Ectodermal cell (in vitro differentiated cells): ENCODE measurements at regions not wholly inside any gene's neighbourhood (a gene's known extent, or its start where the extent isn't known, plus 50 kb on each side); places are given as distances from the start of the nearest gene placed in this dataset.

Experiments used
- H3K27ac ChIP-seq: 2 replicates; pipeline ENCODE4 v1.7.0; 2013; ENCODE audit warnings: mild to moderate bottlenecking, low read depth, low read length; ENCODE audit not compliant: insufficient read depth, poor library complexity, severe bottlenecking
- H3K27me3 ChIP-seq: 2 replicates; pipeline ENCODE4 v1.7.0; 2013; ENCODE audit warnings: mild to moderate bottlenecking, low read length; ENCODE audit not compliant: insufficient read depth, control insufficient read depth, poor library complexity, severe bottlenecking
- H3K36me3 ChIP-seq: one replicate; pipeline ENCODE4 v1.7.0; 2013; ENCODE audit warnings: low read length; ENCODE audit not compliant: control insufficient read depth, insufficient read depth
- H3K4me1 ChIP-seq: one replicate; pipeline ENCODE4 v1.7.0; 2013; ENCODE audit warnings: low read length; ENCODE audit not compliant: control insufficient read depth, insufficient read depth
- H3K4me3 ChIP-seq: 2 replicates; pipeline ENCODE4 v1.7.0; 2013; ENCODE audit warnings: low read depth, low read length, control low read depth; ENCODE audit not compliant: insufficient read depth
- H3K9me3 ChIP-seq: 2 replicates; pipeline ENCODE4 v1.7.0; 2013; ENCODE audit warnings: mild to moderate bottlenecking, low read length, moderate library complexity; ENCODE audit not compliant: control insufficient read depth
- WGBS, 2 experiments: methylation state at CpG; one replicate each; pipeline ENCODE4 v1.1.7; 2013; ENCODE audit warnings: missing lambda C conversion rate in 2 of 2; 5-methylcytosine and 5-hydroxymethylcytosine counted together

GRCh38 chr16:8113843-8114242 is 476.5 kb downstream of the TMEM114 start:
- Histone ChIP-seq H3K9me3 (no peaks in the 10 kb centered on the region), H3K27me3 (no peaks in the 10 kb centered on the region), H3K4me1 (no peaks in the 10 kb centered on the region), H3K4me3 (no peak overlapping the region), H3K36me3 (no peaks in the 10 kb centered on the region), H3K27ac (no peak overlapping the region)
- WGBS, 2 experiments, result 94 to 95% methylated on average over 3 of the region's 3 CpGs

GRCh38 chr16:8110572-8111514 is 479.5 kb downstream of the TMEM114 start:
- H3K27me3 ChIP-seq, result no peaks in the 10 kb centered on the region
- no peaks in the 10 kb centered on the region for H3K36me3 ChIP-seq
- H3K4me3 ChIP-seq, result no peak overlapping the region
- H3K4me1 ChIP-seq, result no peaks in the 10 kb centered on the region
- 94 to 95% methylated on average over 5 of the region's 6 CpGs for WGBS, 2 experiments
- H3K27ac ChIP-seq, result no peak overlapping the region
- H3K9me3 ChIP-seq, result no peaks in the 10 kb centered on the region

DNA sequence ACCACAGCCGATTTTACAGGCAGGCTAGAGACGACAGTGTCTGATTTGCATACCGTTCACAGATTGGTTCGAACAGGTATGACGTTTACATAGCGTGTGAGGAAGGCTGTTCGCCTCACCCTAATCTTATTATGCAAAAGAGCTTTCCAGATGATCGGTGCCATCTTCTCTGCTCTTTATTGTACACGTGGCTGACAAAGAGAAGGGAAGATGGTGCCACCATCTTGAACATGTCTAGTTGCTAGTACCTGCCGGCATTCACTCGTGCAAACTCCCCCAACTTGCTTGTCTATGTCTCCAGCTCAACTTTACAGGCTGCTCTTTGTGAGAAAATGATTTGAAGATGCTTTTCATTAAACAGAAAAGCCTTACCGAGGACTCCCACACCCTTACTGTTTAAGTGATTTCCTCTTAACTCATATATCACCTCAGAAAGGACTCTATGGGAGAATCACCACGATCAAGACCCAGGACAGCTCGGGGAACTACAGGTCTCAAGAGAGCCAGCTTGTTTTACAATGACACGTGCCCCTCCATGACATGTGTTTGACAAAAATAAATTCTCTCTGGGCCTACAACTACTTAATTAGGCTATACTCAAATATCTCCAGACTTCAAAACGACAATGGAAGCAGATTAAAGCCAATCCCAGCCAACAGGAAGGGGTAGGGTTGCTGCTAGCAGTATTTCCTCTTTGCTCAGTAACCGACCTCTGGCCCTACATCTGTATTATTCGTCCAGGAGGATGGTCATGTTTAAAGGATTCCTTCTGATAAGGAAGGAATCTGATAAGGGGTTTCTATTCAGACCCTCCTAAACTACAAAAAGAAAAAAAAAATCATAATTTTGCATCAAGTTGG is 480.6 kb downstream of the TMEM114 start:
- 88 to 90% methylated on average over 18 of the region's 18 CpGs for WGBS, 2 experiments
- Histone ChIP-seq H3K4me3 (no peak overlapping the region), H3K27me3 (no peaks in the 10 kb centered on the region), H3K27ac (no peak overlapping the region), H3K4me1 (no peaks in the 10 kb centered on the region), H3K9me3 (no peaks in the 10 kb centered on the region), H3K36me3 (no peaks in the 10 kb centered on the region)

DNA sequence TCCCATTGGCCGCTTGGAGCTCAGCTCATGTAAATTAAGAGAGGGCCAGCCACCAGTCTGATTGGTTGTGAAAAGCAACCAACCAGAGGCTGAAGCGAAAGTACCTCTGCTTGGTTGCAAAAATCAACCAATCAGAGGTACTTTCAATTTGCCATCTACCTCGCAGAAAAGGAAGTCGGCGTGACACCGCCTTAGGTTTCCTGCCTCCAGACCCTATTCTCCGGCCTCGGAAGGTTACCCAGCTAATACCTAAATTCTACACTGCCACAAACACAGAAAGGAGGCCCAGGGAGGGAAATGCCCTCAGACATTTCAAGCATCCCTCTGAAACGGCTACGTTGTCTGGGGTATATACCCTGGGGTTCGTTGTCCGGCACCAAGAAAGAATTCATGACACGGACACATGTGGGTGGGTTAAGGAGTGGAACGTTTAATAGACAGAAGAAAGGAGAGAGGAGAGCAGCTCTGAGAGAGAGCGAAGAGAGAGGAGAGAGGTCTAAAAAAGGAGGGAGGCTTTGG is 481.3 kb downstream of the TMEM114 start:
- Histone ChIP-seq H3K9me3 (no peaks in the 10 kb centered on the region), H3K4me1 (no peaks in the 10 kb centered on the region), H3K27ac (no peak overlapping the region), H3K4me3 (no peak overlapping the region), H3K36me3 (no peaks in the 10 kb centered on the region), H3K27me3 (no peaks in the 10 kb centered on the region)
- 95 to 96% methylated on average over 15 of the region's 15 CpGs for WGBS, 2 experiments

DNA sequence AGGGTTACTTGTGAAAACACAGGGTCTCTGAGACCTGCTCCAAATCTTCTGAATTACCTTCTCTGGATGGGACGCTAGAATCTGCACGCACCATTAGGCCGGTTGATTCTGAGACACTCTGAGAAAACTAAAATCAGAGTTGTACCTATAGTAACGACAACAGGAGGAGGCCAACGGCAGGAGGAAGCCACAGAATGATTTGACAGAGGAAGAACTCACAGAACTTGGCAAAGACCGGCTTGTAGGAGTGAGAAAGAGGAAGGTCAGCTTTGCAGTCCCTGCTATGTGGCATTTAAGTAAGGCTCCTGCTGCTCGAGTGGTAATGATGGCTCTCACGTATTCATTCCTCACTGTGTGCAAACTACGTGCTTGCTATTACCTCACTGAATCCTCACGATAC is 483.0 kb downstream of the TMEM114 start:
- Histone ChIP-seq H3K27ac (no peak overlapping the region), H3K4me1 (no peaks in the 10 kb centered on the region), H3K27me3 (no peaks in the 10 kb centered on the region), H3K36me3 (no peaks in the 10 kb centered on the region), H3K4me3 (no peak overlapping the region), H3K9me3 (no peaks in the 10 kb centered on the region)
- WGBS, 2 experiments, result 74 to 76% methylated on average over 10 of the region's 10 CpGs

GRCh38 chr16:8103649-8104289 is 486.5 kb downstream of the TMEM114 start:
- WGBS, 2 experiments, result 95% methylated on average over 8 of the region's 8 CpGs
- Histone ChIP-seq H3K9me3 (no peaks in the 10 kb centered on the region), H3K27me3 (no peaks in the 10 kb centered on the region), H3K27ac (no peak overlapping the region), H3K36me3 (no peaks in the 10 kb centered on the region), H3K4me1 (no peaks in the 10 kb centered on the region), H3K4me3 (no peak overlapping the region)

GRCh38 chr16:8099586-8099985 is 490.7 kb downstream of the TMEM114 start:
- Histone ChIP-seq H3K27me3 (no peaks in the 10 kb centered on the region), H3K27ac (no peak overlapping the region)
- WGBS, 2 experiments, result 92 to 97% methylated on average over 3 to 4 of the region's 4 CpGs

DNA sequence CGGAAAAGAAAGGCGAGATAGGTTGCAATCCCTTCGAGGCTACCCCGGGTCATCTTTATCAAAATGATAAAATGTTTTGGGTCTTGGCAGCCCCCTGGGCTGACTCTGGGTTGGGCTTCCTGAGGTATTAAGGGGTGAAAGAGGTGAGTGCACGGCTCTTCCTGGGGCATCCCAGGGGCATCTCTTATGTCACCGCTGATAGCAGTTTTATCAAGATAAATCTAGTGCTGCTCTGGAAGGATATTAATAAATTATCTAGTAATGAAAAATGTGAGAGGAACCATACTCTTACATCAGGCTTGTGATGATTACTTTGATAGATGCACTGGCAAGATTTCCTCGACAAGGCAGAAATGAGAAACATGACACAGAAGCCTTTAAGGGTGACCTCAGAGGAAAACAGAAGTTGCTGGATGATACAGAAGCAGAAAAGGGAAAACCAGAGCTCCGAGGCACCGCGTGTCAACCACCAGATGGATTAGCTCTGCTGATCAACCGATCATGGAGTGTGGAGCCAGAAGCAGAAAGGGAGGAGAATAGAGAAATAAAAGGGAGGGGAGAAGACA is 491.3 kb downstream of the TMEM114 start:
- Histone ChIP-seq H3K27me3 (no peaks in the 10 kb centered on the region), H3K36me3 (no peaks in the 10 kb centered on the region), H3K9me3 (no peaks in the 10 kb centered on the region), H3K27ac (no peak overlapping the region), H3K4me1 (no peaks in the 10 kb centered on the region), H3K4me3 (no peak overlapping the region)
- 89 to 92% methylated on average over 11 of the region's 11 CpGs for WGBS, 2 experiments

More at GRCh38 chr16:8099586-8099985, 490.7 kb downstream of the TMEM114 start:
- no peaks in the 10 kb centered on the region for H3K9me3 ChIP-seq
- H3K4me1 ChIP-seq, result no peaks in the 10 kb centered on the region
- H3K4me3 ChIP-seq, result no peak overlapping the region
- no peaks in the 10 kb centered on the region for H3K36me3 ChIP-seq

DNA sequence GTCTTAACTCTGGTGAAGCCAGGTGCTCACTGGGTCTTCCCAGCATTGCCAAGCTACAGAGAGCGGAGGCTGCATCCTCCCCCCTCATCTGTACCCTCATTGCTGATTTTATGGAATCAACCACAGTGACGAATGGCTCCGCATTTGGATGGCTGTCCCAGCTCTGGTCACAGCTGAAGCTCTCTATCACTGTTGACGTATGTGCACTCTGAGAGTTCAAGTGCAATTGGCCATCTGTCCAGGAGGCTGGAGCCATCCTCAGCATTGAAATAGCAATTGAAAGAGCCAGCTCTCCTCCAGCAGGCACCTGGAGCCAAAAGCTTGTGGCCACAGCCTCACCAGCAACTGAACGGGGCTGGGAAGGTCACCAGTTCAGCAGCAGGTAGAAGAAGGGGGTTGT is 494.1 kb downstream of the TMEM114 start:
- no peaks in the 10 kb centered on the region for H3K27me3 ChIP-seq
- H3K4me3 ChIP-seq, result no peak overlapping the region
- no peaks in the 10 kb centered on the region for H3K4me1 ChIP-seq
- H3K27ac ChIP-seq, result no peak overlapping the region
- no peaks in the 10 kb centered on the region for H3K9me3 ChIP-seq
- no peaks in the 10 kb centered on the region for H3K36me3 ChIP-seq
- WGBS, 2 experiments, result 92 to 97% methylated on average over 5 of the region's 5 CpGs
